Gastroesophageal sphincter (tissue), 3 donors: ENCODE measurements at regions not wholly inside any gene's neighbourhood (a gene's known extent, or its start where the extent isn't known, plus 50 kb on each side); places are given as distances from the start of the nearest gene placed in this dataset.

Experiments used
- CTCF ChIP-seq, 4 experiments: fragments of 200-600 bp in 2 of 4; fragments of 450-650 bp in 2 of 4; sonication (generic) in 1 of 4; IDR thresholded peaks; one replicate each; pipeline ENCODE4 v1.5.1; 2017 to 2019; ENCODE audit warnings: antibody characterized with exemption in 4 of 4, mild to moderate bottlenecking in 2 of 4, moderate library complexity in 2 of 4
- POLR2A ChIP-seq, 2 donors: fragments of 450-650 bp; IDR thresholded peaks; one replicate each; pipeline ENCODE4 v1.6.1; 2017; ENCODE audit warnings: antibody characterized with exemption in 2 of 2, mild to moderate bottlenecking in 2 of 2, moderate library complexity in 1 of 2

GRCh38 chr4:185895351-185895750 is 83.4 kb upstream of the SORBS2 start:
- TF ChIP-seq POLR2A (IDR thresholded peaks at IDR 0.05) (no peak), CTCF (IDR thresholded peaks at IDR 0.05) (no peak)
